ENCODE measurements at regions not wholly inside any gene's neighbourhood (a gene's known extent, or its start where the extent isn't known, plus 50 kb on each side); places are given as distances from the start of the nearest gene placed in this dataset.

DNA sequence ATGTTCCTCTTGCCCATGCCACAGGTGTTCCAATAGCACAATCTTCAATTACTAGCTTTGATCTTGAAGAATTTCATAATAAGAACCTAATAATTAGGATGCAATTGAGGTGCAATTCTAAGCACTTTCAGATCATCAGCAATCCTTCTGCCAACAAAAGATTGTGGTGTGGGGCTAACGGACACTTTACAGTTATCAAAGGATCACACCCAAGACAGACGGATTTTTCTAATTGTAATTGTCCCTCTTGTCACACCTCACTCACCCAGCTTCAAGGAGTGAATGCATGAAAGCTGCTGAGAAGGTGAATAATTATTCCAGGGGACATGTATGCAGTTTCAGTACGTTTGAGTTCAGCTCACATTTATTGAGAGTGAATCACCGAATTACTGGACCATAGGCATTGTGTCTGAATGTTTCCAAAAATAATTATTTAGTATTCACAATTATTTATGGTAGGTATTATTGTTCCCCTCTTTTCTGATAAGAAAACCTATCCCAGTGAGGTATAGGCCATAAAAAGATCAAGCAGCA, 438.5 kb upstream of the TRIB2 start:
- CTCF ChIA-PET = no interaction called here
- no peak for DNase-seq
- Histone ChIP-seq H3F3A (ENCODE audit: insufficient read depth, low read depth) (no peaks in the 10 kb centered on the region), H2AFZ (no peak overlapping the region), H3K36me3 (ENCODE audit: low read depth) (no peaks in the 10 kb centered on the region), H3K4me1 (replicated peaks; ENCODE audit: insufficient read depth) (no peaks in the 10 kb centered on the region; the same call in 1 of the 2 replicates), H3K79me2 (ENCODE audit: low read depth) (no peaks in the 10 kb centered on the region), H3K27me3 (ENCODE audit: insufficient read depth, low read depth) (no peaks in the 10 kb centered on the region), H3K4me3 (no peak overlapping the region), H3K27ac (no peak overlapping the region), H3K9me3 (ENCODE audit: insufficient read depth, low read depth) (peaks cover 5% of the 10 kb centered on the region; the same call in 1 of the 2 replicates), H3K9me2 (ENCODE audit: insufficient read depth) (no peaks in the 10 kb centered on the region), H3K4me2 (no peak overlapping the region), H4K20me1 (ENCODE audit: insufficient read depth) (no peaks in the 10 kb centered on the region)
- TF ChIP-seq, protein P1, sequence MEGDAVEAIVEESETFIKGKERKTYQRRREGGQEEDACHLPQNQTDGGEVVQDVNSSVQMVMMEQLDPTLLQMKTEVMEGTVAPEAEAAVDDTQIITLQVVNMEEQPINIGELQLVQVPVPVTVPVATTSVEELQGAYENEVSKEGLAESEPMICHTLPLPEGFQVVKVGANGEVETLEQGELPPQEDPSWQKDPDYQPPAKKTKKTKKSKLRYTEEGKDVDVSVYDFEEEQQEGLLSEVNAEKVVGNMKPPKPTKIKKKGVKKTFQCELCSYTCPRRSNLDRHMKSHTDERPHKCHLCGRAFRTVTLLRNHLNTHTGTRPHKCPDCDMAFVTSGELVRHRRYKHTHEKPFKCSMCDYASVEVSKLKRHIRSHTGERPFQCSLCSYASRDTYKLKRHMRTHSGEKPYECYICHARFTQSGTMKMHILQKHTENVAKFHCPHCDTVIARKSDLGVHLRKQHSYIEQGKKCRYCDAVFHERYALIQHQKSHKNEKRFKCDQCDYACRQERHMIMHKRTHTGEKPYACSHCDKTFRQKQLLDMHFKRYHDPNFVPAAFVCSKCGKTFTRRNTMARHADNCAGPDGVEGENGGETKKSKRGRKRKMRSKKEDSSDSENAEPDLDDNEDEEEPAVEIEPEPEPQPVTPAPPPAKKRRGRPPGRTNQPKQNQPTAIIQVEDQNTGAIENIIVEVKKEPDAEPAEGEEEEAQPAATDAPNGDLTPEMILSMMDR (conservative IDR thresholded peaks at IDR 0.05) = no peak
- TF ChIP-seq EZH2 (IDR thresholded peaks at IDR 0.05; ENCODE audit: low read depth) = no peak
- intact Hi-C loops (cut with micrococcal nuclease; ENCODE audit: unreplicated experiment) = no loop called here
- POLR2A ChIA-PET (ENCODE audit: unreplicated experiment) = no interaction called here
- no TSS peak for BruUV-seq (replicated peaks)

DNA sequence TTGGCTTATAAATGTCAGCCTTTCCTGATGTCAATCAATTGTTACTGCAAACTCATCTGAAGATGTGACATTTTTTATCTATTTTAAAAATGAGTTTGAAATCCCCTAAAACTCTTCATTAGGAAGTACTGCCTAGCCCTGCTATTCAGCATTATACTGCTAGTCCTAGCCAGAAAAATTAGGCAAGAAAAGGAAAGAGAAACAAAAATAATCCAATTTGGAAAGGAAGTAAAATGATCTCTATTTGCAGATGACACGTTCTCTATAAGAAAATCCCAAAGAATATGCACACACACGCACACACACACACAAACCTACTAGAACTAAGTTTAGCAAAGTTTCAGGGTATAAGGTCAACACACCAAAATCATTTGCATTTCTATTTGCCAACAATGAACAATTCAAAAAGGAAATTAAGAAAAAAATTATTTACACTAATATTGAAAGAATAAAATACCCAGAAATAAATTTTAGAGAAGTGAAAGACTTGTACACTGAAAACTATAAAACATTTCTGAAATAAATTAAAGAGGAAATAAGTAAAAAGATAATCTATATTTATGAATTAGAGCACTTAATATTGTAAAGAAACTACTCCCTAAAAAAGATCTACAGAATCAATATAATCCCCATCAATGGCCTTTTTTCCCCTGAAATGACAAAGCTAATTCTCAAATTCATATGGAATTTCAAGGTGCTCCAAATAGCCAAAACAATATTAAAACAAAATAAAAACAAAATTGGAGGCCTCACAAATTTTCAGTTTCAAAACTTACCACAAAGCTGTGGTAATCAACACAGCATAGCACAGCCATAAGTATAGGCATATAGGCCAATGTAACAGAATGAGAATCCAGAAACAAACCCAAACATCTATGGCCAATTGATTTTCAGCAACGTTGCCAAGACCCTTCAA, 433.7 kb upstream of the TRIB2 start:
- Histone ChIP-seq H3K27me3 (ENCODE audit: insufficient read depth, low read depth) (no peaks in the 10 kb centered on the region), H3F3A (ENCODE audit: insufficient read depth, low read depth) (peaks cover 37% of the 10 kb centered on the region), H4K20me1 (ENCODE audit: insufficient read depth) (no peaks in the 10 kb centered on the region), H3K4me1 (replicated peaks; ENCODE audit: insufficient read depth) (peaks cover 42% of the 10 kb centered on the region), H3K36me3 (ENCODE audit: low read depth) (no peaks in the 10 kb centered on the region), H3K4me2 (no peak overlapping the region), H3K9me2 (ENCODE audit: insufficient read depth) (no peaks in the 10 kb centered on the region), H3K4me3 (no peak overlapping the region), H3K79me2 (ENCODE audit: low read depth) (no peaks in the 10 kb centered on the region), H2AFZ (no peak overlapping the region), H3K27ac (no peak overlapping the region), H3K9me3 (ENCODE audit: insufficient read depth, low read depth) (peaks cover 4% of the 10 kb centered on the region)
- intact Hi-C loops (cut with micrococcal nuclease; ENCODE audit: unreplicated experiment) = no loop called here
- no TSS peak for BruUV-seq (replicated peaks)
- TF ChIP-seq EZH2 (IDR thresholded peaks at IDR 0.05; ENCODE audit: low read depth) = no peak
- TF ChIP-seq, protein P1 (conservative IDR thresholded peaks at IDR 0.05) = no peak
- ChIA-PET CTCF (no interaction called here), POLR2A (ENCODE audit: unreplicated experiment) (no interaction called here)
- DNase-seq = no peak

DNA sequence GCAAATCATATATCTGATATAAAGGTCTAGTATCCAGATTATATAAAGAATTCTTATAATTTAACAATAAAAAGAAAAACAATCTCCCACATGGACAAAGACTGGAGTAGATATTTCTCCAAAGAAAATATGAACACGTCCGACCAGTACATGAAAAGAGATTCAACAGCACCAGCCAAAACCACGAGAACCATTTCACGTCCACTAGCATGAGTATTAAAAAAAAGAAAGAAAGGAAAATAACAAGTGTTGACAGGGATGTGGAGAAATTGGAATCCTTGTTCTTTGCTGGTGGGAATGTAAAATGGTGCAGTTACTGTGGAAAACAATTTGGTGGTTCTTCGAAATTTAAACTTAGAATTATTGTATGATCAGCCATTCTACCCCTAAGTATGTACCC, 432.7 kb upstream of the TRIB2 start:
- Histone ChIP-seq H4K20me1 (ENCODE audit: insufficient read depth) (no peaks in the 10 kb centered on the region), H3K27ac (peak overlapping the region; percentile 48), H3K36me3 (ENCODE audit: low read depth) (no peaks in the 10 kb centered on the region), H3K4me2 (0 out of 2 replicates have a peak overlapping the region, but pooled peaks have one; percentile 7), H3K4me3 (no peak overlapping the region), H2AFZ (no peak overlapping the region), H3K27me3 (ENCODE audit: insufficient read depth, low read depth) (no peaks in the 10 kb centered on the region), H3K79me2 (ENCODE audit: low read depth) (no peaks in the 10 kb centered on the region), H3K9me3 (ENCODE audit: insufficient read depth, low read depth) (peaks cover 4% of the 10 kb centered on the region), H3F3A (ENCODE audit: insufficient read depth, low read depth) (peaks cover 47% of the 10 kb centered on the region), H3K9me2 (ENCODE audit: insufficient read depth) (no peaks in the 10 kb centered on the region), H3K4me1 (replicated peaks; ENCODE audit: insufficient read depth) (peaks cover 52% of the 10 kb centered on the region)
- intact Hi-C loops (cut with micrococcal nuclease; ENCODE audit: unreplicated experiment) = no loop called here
- DNase-seq = no peak
- TF ChIP-seq, protein P1 (conservative IDR thresholded peaks at IDR 0.05) = no peak
- no peak for TF ChIP-seq EZH2 (IDR thresholded peaks at IDR 0.05; ENCODE audit: low read depth)
- ChIA-PET POLR2A (ENCODE audit: unreplicated experiment) (no interaction called here), CTCF (no interaction called here)
- no TSS peak for BruUV-seq (replicated peaks)
